Ovary (tissue), 7 donors: ENCODE measurements at regions not wholly inside any gene's neighbourhood (a gene's known extent, or its start where the extent isn't known, plus 50 kb on each side); places are given as distances from the start of the nearest gene placed in this dataset.

Source experiments
- DNase-seq, 5 donors: peaks; one replicate each; pipeline ENCODE4 v3.0.0-alpha.2; 2019 to 2020
- H3K27ac ChIP-seq, 2 donors: fragments of 200-600 bp; one replicate each; pipeline versions ENCODE4 v1.5.1 to v1.8.0; 2019 to 2022
- H3K27me3 ChIP-seq: fragments of 200-600 bp; one replicate; pipeline ENCODE4 v1.8.0; 2022
- H3K36me3 ChIP-seq: fragments of 200-600 bp; sonication (generic); one replicate; pipeline ENCODE4 v1.5.1; 2019
- H3K4me1 ChIP-seq: one replicate; pipeline ENCODE4 v1.8.1; 2013; ENCODE audit warnings: mild to moderate bottlenecking, moderate library complexity; ENCODE audit not compliant: insufficient read depth
- H3K4me3 ChIP-seq: fragments of 200-600 bp; sonication (generic); one replicate; pipeline ENCODE4 v1.5.1; 2017
- H3K9me3 ChIP-seq, 2 donors: fragments of 200-600 bp in 1 of 2; sonication (generic) in 1 of 2; one replicate each; pipeline versions ENCODE4 v1.5.1 to v1.8.1; 2013 to 2019; ENCODE audit warnings: mild to moderate bottlenecking in 1 of 2, moderate library complexity in 1 of 2
- CTCF ChIP-seq, 3 donors: fragments of 450-650 bp in 2 of 3; fragments of 200-600 bp in 1 of 3; IDR thresholded peaks; one replicate each; pipeline versions ENCODE4 v1.5.1 to v1.8.0; 2016 to 2022; ENCODE audit warnings: antibody characterized with exemption in 3 of 3, mild to moderate bottlenecking in 1 of 3
- EP300 ChIP-seq: sonication (generic); formaldehyde crosslinking; IDR thresholded peaks from one replicate; pipeline ENCODE4 v1.6.1; 2017; ENCODE audit warnings: antibody characterized with exemption
- POLR2A ChIP-seq: fragments of 450-650 bp; IDR thresholded peaks from one replicate; pipeline ENCODE4 v1.6.1; 2017; ENCODE audit warnings: antibody characterized with exemption, mild to moderate bottlenecking, moderate library complexity
- WGBS, 3 donors: extraction: QIAGEN DNeasy Blood & Tissue Kit in 1 of 3; methylation state at CpG; one replicate each; pipeline versions ENCODE4 v1.1.5 to v1.1.7; 2013 to 2017; 5-methylcytosine and 5-hydroxymethylcytosine counted together
- intact Hi-C, 4 donors: fragments of 100-400 bp; cut with DNase I; formaldehyde crosslinking; loops; one replicate each; pipeline versions ENCODE4 v1.11.0 to v1.15.1; 2022 to 2023
- donor health status: DM: no; HTN: no; CAD: no; lungs with moderate emphysema.
- donor health status: DM: no; HTN: no; CAD: no.
- donor health status: Bipolar disorder and iron deficiency.
- donor health status: DM: no; HTN: no; CAD: no.
- donor health status: DM: yes; HTN: yes; CAD: no.

- Histone ChIP-seq H3K4me3 (no peak overlapping the region), H3K9me3 (no peaks in the 10 kb centered on the region), H3K27ac (no peak overlapping the region), H3K36me3 (no peaks in the 10 kb centered on the region), H3K4me1 (no peaks in the 10 kb centered on the region), H3K27me3 (no peaks in the 10 kb centered on the region)
- TF ChIP-seq POLR2A (no peak), CTCF (IDR thresholded peaks at IDR 0.05) (no peak), EP300 (no peak)
- intact Hi-C loops, result loop anchor here in 2 of 4 donors (10.0 kb wide), 3 partner anchors 95 to 505 kb away; partner anchors contain the start of gene PRDM1 (in 2 of the 2)
- no peak for DNase-seq
Observed at GRCh38 chr6:105990151-105990550, 96.0 kb upstream of the PRDM1 start.

- TF ChIP-seq POLR2A, result no peak
- WGBS, 3 donors, result 74 to 80% (median 75%) methylated on average over 5 of the region's 5 CpGs
- Histone ChIP-seq H3K27me3 (no peaks in the 10 kb centered on the region), H3K4me1 (no peaks in the 10 kb centered on the region), H3K9me3 (no peaks in the 10 kb centered on the region), H3K4me3 (no peak overlapping the region), H3K27ac (no peak overlapping the region), H3K36me3 (no peaks in the 10 kb centered on the region)
- DNase-seq, result no peak
- intact Hi-C loops, result loop anchor here in 1 of 4 donors (10.0 kb wide), 1 partner anchor 194 kb away; no protein-coding TSS in a partner anchor
Observed at GRCh38 chr6:105988812-105989577, 97.1 kb upstream of the PRDM1 start.

DNA sequence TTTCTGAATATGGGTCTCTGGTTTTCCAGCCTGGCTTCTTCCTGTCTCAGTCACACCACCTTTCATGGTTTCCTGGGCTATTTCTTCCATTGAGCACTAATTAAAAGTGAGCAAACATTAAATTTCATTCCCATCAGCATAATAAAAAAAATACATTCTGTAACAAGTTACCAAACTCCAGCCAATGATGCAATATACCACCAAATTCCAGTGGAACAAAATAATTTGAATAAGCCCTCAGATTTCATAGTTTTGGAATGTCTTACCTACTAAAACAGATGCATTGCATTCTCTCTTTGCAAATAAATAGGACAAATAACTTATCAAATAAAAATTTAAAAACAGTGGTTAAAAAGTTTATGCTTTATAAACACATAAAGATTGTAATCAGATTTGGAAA lies 97.8 kb upstream of the PRDM1 start:
- Histone ChIP-seq H3K27me3 (no peaks in the 10 kb centered on the region), H3K27ac (no peak overlapping the region), H3K4me1 (no peaks in the 10 kb centered on the region), H3K4me3 (no peak overlapping the region), H3K9me3 (no peaks in the 10 kb centered on the region), H3K36me3 (no peaks in the 10 kb centered on the region)
- DNase-seq, result no peak
- TF ChIP-seq CTCF (IDR thresholded peaks at IDR 0.05) (no peak), EP300 (no peak), POLR2A (no peak)
- intact Hi-C loops, result loop anchor here in 1 of 4 donors (10.0 kb wide), 1 partner anchor 194 kb away; no protein-coding TSS in a partner anchor

- TF ChIP-seq CTCF (IDR thresholded peaks at IDR 0.05), result no peak
- TF ChIP-seq POLR2A, result no peak
- TF ChIP-seq EP300, result no peak
- Histone ChIP-seq H3K36me3 (no peaks in the 10 kb centered on the region), H3K4me3 (no peak overlapping the region), H3K9me3 (no peaks in the 10 kb centered on the region), H3K4me1 (no peaks in the 10 kb centered on the region), H3K27me3 (no peaks in the 10 kb centered on the region), H3K27ac (no peak overlapping the region)
- intact Hi-C loops, result loop anchor here in 1 of 4 donors (10.0 kb wide), 1 partner anchor 193 kb away; no protein-coding TSS in a partner anchor
- DNase-seq, result no peak
- 17 to 37% (median 26%) methylated on average over 1 of the region's 1 CpG for WGBS, 3 donors
Observed at GRCh38 chr6:105987516-105987915, 98.6 kb upstream of the PRDM1 start.

- intact Hi-C loops, result loop anchor here in 1 of 4 donors (10.0 kb wide), 1 partner anchor 192 kb away; no protein-coding TSS in a partner anchor
- H3K27ac ChIP-seq, result no peak overlapping the region
Observed at GRCh38 chr6:105986998-105987397, 99.1 kb upstream of the PRDM1 start.

More at GRCh38 chr6:105986998-105987397, 99.1 kb upstream of the PRDM1 start:
- 19 to 30% (median 24%) methylated on average over 1 of the region's 1 CpG for WGBS, 3 donors
- Histone ChIP-seq H3K4me1 (no peaks in the 10 kb centered on the region), H3K36me3 (no peaks in the 10 kb centered on the region), H3K27me3 (no peaks in the 10 kb centered on the region), H3K9me3 (no peaks in the 10 kb centered on the region), H3K4me3 (no peak overlapping the region)
- TF ChIP-seq POLR2A, result no peak
- no peak for TF ChIP-seq EP300
- TF ChIP-seq CTCF (IDR thresholded peaks at IDR 0.05), result no peak
- no peak for DNase-seq
